ENCODE measurements at regions not wholly inside any gene's neighbourhood (a gene's known extent, or its start where the extent isn't known, plus 50 kb on each side); places are given as distances from the start of the nearest gene placed in this dataset.

DNA sequence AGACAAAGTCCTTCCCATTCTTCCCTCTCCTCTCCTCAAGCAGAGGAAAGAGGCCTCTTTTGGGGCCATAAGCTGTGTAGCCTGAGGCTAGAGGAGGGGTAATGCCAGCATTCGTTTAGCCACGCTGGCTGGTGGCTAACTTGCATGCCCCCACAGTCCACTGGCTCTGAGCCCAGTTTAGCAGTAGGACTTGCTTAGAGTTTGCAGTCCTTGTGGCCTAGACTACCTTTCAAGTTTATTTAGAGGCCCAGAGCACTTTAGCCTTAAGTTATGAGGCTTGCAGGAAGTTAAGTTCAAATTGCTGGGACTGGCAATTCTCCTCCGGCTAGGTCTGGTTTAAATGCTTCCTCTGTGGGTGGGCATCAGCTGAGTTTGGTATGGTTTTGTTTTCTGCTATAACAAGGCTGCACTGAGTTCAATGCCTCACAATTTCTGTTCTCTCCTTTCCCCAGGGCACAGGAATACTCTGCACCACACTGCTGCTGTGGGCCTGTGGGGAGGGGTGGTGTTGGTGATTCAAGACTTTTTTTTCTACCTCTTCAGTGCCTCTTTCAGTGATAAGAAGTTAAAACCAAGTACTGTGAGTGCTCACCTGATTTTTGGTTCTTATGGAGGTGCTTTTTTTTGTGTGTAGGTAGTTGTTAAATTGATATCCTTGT is 281.0 kb upstream of the C11orf87 start:
- ATAC-seq (no peak), DNase-seq (no peak)
- intact Hi-C loops (cut with DNase I): no loop called here
- H3K27me3 ChIP-seq (ENCODE audit: low read depth): no peaks in the 10 kb centered on the region
- H3K27ac ChIP-seq: no peak overlapping the region
- TF ChIP-seq, protein P1, sequence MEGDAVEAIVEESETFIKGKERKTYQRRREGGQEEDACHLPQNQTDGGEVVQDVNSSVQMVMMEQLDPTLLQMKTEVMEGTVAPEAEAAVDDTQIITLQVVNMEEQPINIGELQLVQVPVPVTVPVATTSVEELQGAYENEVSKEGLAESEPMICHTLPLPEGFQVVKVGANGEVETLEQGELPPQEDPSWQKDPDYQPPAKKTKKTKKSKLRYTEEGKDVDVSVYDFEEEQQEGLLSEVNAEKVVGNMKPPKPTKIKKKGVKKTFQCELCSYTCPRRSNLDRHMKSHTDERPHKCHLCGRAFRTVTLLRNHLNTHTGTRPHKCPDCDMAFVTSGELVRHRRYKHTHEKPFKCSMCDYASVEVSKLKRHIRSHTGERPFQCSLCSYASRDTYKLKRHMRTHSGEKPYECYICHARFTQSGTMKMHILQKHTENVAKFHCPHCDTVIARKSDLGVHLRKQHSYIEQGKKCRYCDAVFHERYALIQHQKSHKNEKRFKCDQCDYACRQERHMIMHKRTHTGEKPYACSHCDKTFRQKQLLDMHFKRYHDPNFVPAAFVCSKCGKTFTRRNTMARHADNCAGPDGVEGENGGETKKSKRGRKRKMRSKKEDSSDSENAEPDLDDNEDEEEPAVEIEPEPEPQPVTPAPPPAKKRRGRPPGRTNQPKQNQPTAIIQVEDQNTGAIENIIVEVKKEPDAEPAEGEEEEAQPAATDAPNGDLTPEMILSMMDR (IDR thresholded peaks at IDR 0.05): no peak
- no peak overlapping the region for H3K4me3 ChIP-seq
- H3K36me3 ChIP-seq: no peaks in the 10 kb centered on the region
- H3K9me3 ChIP-seq: no peaks in the 10 kb centered on the region
- no peaks in the 10 kb centered on the region for H3K4me1 ChIP-seq

DNA sequence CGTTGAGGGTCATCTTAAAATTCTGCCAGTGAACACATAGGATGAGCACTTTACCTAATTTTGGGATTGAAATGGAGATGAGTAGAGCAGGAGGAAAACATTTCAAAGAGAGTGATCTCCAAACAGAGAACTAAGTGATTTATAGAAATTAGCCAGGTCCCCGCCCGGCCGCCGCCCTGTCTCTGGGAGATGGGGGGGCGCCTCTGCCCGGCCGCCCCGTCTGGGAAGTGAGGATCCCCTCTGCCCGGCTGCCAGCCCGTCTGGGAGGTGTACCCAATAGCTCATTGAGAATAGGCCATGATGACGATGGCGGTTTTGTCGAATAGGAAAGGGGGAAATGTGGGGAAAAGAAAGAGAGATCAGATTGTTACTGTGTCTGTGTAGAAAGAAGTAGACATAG is 276.7 kb upstream of the C11orf87 start:
- intact Hi-C loops (cut with DNase I): no loop called here
- H3K4me3 ChIP-seq: no peak overlapping the region
- no peak for ATAC-seq
- no peaks in the 10 kb centered on the region for H3K36me3 ChIP-seq
- no peaks in the 10 kb centered on the region for H3K9me3 ChIP-seq
- TF ChIP-seq, protein P1 (IDR thresholded peaks at IDR 0.05): no peak
- H3K27me3 ChIP-seq (ENCODE audit: low read depth): no peaks in the 10 kb centered on the region
- H3K27ac ChIP-seq: no peak overlapping the region
- no peaks in the 10 kb centered on the region for H3K4me1 ChIP-seq
- no peak for DNase-seq

DNA sequence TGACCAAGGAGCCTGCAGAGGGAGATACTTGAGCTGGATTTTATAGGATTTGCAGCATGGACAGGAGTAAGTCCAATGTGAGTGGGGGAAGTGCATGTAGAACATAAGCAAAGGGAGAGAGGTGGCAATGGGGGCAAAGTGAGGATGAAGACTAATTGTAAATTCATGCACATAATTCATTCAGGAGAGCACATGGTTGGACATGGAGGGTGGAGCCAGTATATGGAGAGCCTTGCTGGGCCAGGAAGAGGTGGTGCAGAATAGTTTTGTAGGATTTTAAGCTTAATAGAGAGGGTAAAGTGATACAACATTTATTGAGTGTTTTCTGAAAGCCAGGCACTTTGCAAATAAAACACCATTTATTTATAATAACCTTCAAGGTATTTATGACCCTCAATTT is 274.3 kb upstream of the C11orf87 start:
- ATAC-seq: no peak
- intact Hi-C loops (cut with DNase I): no loop called here
- no peak overlapping the region for H3K4me3 ChIP-seq
- TF ChIP-seq, protein P1 (IDR thresholded peaks at IDR 0.05): no peak
- no peaks in the 10 kb centered on the region for H3K4me1 ChIP-seq
- H3K36me3 ChIP-seq: no peaks in the 10 kb centered on the region
- H3K27ac ChIP-seq: no peak overlapping the region
- H3K9me3 ChIP-seq: no peaks in the 10 kb centered on the region
- no peaks in the 10 kb centered on the region for H3K27me3 ChIP-seq (ENCODE audit: low read depth)
- no peak for DNase-seq

DNA sequence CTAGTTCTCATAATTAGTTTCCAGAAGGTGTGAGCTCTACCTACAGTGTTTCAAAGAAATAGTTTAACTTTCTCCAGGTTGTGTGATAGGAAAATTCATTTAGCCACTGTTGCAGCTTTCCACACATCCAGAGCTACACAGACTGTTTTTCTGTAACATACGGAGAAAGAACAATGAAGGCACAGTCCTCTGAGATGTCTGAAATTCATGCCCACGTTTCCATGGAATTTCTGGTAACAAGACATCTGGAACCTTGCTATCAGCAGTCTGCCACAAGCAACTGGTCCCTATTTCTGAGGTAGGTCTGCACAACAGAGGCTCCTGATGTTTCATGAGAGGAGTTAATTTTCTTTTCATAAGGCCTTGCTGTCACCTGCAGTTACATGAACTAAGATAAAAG is 273.3 kb upstream of the C11orf87 start:
- intact Hi-C loops (cut with DNase I): no loop called here
- Histone ChIP-seq H3K36me3 (no peaks in the 10 kb centered on the region), H3K27me3 (ENCODE audit: low read depth) (no peaks in the 10 kb centered on the region), H3K27ac (no peak overlapping the region), H3K4me3 (no peak overlapping the region), H3K9me3 (no peaks in the 10 kb centered on the region), H3K4me1 (no peaks in the 10 kb centered on the region)
- TF ChIP-seq, protein P1 (IDR thresholded peaks at IDR 0.05): no peak
- no peak for DNase-seq
- no peak for ATAC-seq

DNA sequence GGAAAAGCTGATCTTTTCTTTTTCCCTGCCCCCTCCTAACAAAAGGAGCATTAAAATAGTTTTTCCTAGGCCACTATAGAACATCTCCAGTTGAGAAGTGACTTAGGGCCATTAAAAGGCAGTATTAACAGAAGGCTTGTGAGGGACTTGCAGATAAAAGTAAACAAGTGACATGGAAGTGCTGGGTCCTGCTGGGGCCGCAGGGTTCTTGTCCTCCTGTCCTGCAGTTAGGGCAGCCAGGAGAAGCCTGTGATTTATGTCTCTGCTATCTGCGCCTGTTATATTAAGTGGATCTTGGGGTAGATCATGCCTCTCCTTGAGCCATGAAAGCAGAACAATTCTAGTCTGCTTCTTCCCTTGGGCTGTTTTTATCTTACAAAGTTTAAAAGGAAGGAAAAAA is 271.4 kb upstream of the C11orf87 start:
- no peaks in the 10 kb centered on the region for H3K36me3 ChIP-seq
- TF ChIP-seq, protein P1 (IDR thresholded peaks at IDR 0.05): no peak
- ATAC-seq (no peak), DNase-seq (no peak)
- peaks cover 7% of the 10 kb centered on the region for H3K4me1 ChIP-seq
- H3K27me3 ChIP-seq (ENCODE audit: low read depth): no peaks in the 10 kb centered on the region
- intact Hi-C loops (cut with DNase I): no loop called here
- H3K27ac ChIP-seq: no peak overlapping the region
- no peaks in the 10 kb centered on the region for H3K9me3 ChIP-seq
- no peak overlapping the region for H3K4me3 ChIP-seq

Data from lower lobe of right lung (tissue), 2 donors.